HUDEP-2 (cell line): ENCODE measurements at regions not wholly inside any gene's neighbourhood (a gene's known extent, or its start where the extent isn't known, plus 50 kb on each side); places are given as distances from the start of the nearest gene placed in this dataset.

Experiments used
- DNase-seq, 76 experiments: peaks; one replicate each; lab custom pipeline; 2025; ENCODE audit not compliant: unreplicated experiment in 76 of 76; lab: John Stamatoyannopoulos, UW

DNA sequence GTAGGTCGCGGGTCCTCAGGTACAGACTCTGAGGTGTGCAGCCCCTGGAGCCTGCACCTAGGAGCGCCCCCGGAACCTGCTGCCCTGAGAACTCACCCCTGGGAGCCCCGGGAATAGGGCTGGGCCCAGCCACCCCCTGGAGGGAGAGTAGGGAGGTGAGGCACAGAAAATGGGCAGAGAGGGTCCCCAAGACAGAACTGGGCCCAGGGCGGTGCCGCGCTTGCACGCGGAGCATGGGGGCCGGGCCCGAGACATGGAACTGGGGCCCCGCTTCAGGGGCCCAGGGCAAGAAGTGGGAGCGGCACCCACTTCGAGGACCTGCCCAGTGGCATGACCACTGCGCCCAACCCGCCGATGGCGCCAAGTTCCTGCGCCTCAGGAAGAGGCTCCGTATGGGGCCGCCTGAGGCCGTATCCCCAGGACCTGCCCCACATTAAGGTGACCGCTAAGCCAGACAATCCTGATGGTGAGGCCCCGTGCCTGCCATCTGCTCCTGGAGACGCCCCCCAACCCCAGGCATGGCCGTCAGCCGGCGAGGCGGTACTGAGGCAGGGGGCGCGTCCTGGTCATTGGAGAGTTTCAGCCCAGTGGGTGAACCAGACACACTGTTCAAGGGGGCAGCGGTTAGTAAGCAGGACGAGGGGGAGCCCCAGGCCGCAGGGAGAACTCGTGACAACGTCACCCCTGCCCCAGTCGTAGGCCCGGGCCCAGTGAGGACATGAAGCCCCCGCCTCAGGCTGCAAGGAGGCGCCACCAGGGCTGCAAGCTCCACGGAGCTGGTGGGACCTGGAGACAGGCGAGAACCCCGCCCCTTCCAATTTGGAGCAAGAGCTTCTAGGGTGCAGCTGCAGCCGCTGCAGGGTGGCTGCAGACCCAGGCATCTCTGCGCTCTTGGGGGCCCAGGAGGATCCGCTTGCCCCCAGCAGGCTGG lies 89.5 kb upstream of the PUM3 start:
- no peak for DNase-seq

DNA sequence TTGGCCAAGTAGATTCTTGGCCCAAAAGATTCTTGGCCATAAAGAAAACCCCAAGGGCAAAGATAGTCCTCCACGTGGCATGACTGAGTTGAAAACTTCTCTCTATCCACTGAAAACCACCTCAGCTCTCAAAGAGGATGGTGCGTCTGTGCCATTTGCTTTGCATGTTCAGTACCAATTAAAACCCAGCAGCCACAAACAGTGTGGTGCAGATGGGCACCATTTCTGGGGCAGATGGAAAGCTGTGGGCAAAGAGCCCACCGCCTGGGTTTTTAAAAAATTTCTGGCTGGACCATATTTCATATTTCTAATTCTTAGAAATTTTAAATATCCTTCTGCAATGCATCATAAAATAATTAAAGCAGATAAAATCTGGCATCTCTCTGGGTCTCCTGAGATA lies 84.5 kb upstream of the PUM3 start:
- no peak for DNase-seq

DNA sequence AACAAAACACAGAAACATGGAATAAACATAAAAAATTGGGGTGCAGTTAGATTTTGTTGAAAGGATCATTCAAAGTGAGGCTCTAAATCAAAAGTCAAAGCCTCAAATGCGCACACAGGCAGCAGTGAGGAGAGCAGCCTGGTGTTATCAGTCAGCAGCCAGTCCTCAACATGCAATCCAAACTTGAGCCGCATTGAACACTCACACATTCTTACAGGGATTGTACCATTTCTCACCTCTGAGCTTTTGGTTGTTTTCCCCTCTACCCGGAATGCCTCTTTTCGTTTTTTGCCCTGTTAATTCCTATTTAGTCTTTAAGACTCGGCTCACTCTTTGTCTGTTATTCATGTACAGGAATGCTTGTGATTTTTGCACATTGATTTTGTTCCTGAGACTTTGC lies 81.1 kb upstream of the PUM3 start:
- DNase-seq: no peak

DNA sequence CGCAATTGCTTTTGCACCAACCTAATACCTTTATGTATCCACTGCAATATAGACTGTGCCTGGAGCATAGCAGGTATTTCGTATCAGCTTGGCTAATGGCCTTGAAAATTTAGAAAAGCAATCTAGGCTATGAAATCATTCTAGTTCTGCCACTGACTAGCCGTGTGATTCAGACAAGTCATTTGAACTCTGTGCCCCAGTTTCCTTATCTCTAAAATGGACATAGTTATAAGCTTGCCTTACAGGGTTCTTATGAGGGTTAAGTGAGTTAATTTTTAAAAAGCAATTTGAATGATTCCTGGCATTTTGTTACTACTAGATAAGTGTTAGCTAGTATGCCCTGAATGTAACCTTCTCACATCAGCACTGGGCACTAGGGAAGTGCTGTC lies 80.5 kb upstream of the PUM3 start:
- no peak for DNase-seq

DNA sequence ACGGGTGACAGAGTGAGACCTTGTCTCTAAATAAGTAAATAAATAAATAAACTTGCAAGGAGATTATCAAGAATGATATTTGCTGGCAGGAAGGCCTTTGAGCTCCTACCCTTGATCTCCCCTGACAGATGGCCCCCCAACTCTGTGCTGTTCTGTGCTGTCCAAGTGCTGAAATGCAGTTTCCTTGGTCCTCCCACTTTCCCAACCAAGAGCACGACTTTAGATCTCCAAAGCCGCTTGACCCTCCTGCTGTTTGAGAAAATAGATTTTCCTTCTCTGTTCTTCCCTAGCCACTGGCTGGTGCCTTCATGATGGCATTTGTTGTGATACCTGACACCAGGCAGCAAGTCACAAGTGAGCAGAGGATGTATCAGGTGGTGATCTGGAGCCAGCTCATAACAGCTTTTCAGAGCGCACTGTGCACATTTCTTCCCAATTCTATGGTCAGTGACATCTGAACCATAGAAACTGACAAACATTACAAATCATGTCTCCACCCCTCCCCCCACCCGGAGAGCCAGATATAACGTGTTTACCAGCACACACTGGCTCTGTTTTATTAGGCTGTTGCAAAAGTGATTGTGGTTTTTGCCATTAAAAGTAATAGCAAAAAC lies 80.0 kb upstream of the PUM3 start:
- DNase-seq: no peak

DNA sequence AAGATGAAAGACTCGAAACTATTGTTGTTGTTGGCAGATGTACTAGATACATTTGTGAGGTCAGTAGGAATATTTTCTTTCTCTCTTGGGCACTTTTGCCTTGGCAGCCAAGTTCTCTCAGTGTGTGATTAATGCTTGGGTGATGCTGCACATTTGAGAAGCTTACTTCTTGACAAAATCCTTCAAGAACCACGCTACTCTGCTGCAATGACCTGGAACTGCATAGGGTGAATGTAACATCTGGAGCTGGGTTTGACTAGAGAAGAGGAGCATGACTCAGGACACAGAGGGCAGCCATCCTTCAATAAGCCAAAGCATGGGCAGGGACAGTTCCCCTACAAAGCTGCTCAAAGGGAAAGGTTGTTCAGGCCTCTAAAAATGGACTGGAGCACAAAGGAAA lies 75.5 kb upstream of the PUM3 start:
- DNase-seq: no peak

DNA sequence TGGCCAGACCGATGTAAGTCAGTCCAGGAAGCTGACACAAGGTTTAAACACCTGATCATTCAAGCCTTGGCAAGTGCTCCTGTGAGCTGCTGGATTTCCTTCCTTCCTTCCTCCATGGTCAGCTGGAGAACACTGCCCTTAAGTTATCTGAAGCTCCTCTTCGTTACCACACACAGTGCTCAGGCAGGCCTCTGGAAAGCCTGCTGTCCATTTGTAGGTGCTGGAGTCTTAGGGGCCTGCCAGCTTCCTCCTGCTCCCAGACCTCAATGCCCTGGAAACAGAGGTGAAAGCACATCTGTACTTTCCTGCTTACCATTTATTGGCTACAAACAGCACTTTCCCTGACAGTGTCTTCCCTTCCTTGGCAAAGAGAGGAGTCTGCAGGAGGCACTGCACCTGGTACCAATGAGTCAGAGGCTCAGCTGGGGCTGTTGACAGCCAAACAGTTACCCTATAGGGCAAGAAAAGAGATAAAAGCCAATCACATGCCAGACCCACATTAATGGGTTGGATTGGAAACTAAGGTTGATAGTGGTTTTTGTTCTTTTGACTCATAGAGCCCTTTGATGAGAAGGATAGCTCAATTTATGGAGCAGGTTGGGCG lies 72.6 kb upstream of the PUM3 start:
- no peak for DNase-seq

DNA sequence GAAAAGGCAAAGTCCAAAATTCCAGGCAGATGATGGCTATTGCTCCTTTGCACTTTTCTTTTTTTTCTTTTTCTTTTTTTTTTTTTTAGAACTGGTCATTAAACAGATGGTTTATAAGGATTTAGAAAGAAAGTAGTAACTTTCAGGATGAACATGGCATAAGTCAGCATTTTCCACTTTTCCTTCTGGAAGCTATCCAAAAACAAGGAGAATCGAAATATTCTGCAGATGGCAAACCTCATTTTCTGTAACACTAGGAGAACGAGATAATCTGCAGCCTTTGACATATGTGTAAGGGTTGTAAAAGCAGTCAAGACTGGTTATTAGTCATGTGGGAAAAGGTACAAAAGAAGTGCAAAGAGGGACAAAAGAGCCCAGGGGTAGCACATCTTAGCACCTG lies 69.1 kb upstream of the PUM3 start:
- DNase-seq: no peak

DNA sequence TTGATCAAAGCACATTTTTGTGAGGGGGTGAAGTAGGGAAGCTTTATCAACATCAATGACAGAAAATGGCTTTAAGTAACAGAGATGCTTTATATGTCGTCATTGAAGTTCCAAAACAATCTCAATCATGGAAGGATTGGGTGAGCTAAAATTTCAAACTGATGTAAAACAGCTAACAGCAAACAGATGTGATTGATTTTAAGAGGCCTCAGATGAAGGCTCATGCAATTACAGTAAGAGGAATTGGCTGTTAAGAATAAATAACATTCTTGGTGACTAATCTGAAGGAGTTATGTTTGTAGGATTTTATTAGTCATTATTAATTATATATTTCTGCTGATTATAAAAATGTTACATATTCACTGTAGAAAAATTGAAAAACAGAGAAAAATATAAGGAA lies 63.5 kb upstream of the PUM3 start:
- DNase-seq: no peak

DNA sequence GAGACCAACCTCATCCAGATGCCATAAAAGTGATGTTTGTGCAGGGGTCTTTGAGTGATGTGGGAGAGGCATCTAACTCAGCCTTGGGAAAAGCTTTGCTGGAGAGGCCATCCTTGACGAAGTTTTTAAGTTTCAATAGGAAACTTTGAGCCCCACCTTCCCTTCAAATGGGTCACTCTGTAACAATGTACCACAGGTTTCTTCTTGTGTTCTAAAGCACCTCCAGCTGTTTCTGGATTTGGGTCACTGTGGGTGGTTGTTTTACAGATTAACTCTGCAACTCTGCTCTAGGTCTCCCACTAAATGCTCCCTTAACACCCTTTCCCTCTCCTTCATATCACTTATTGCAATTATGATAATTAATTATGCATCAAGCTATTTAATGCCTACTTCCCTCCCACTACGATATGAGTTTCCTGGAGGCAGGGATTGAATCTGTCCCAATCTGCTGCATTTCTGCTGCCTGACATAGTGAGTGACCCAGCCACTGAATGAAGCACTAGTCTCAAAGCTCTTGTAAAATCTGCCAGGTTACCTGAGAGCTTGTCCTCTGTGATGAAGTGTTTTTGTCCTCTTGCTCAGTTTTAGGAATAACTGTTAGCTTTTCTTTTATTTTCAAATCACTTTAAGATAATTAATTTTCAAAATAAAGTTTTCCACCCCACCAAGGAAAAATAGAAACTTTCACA lies 60.5 kb upstream of the PUM3 start:
- DNase-seq: no peak
